Keratinocyte (primary cell): ENCODE measurements at regions not wholly inside any gene's neighbourhood (a gene's known extent, or its start where the extent isn't known, plus 50 kb on each side); places are given as distances from the start of the nearest gene placed in this dataset.

Source experiments
- DNase-seq: peaks from one replicate; pipeline ENCODE4 v3.0.0-alpha.2; 2011; ENCODE audit warnings: low read depth, missing footprints, low spot score
- FAIRE-seq: peaks from 2 replicates; lab custom pipeline; 2011; peaks lifted over from hg19 to GRCh38; lab: Jason Lieb, UNC
- H2AFZ ChIP-seq: 2 replicates; pipeline ENCODE4 v1.6.0; 2012; ENCODE audit warnings: low read length, control low read depth, inconsistent platforms; ENCODE audit not compliant: control insufficient read depth
- H3K27ac ChIP-seq: 2 replicates; pipeline ENCODE4 v1.5.1; 2011; ENCODE audit warnings: low read length; ENCODE audit not compliant: control insufficient read depth, insufficient read depth
- H3K27me3 ChIP-seq: 3 replicates; pipeline ENCODE4 v1.6.0; 2011; ENCODE audit warnings: low read length; ENCODE audit not compliant: control insufficient read depth, insufficient read depth; ENCODE audit errors: extremely low read depth
- H3K36me3 ChIP-seq, 2 experiments: 2 replicates in 1 of 2; 3 replicates in 1 of 2; pipeline ENCODE4 v1.5.1; 2011; ENCODE audit warnings: low read length in 2 of 2, mild to moderate bottlenecking in 1 of 2; ENCODE audit not compliant: control insufficient read depth in 2 of 2, insufficient read depth in 2 of 2; ENCODE audit errors: extremely low read depth in 1 of 2
- H3K4me1 ChIP-seq: 3 replicates; pipeline ENCODE4 v1.5.1; 2011; ENCODE audit warnings: low read length; ENCODE audit not compliant: control insufficient read depth, insufficient read depth; ENCODE audit errors: extremely low read depth
- H3K4me2 ChIP-seq: 3 replicates; pipeline ENCODE4 v1.6.0; 2011; ENCODE audit warnings: low read depth, low read length; ENCODE audit not compliant: control insufficient read depth, insufficient read depth; ENCODE audit errors: extremely low read depth
- H3K4me3 ChIP-seq, 3 experiments: fragments of 200-600 bp in 1 of 3; sonication (generic) in 1 of 3; 2 replicates in 2 of 3; 3 replicates in 1 of 3; pipeline ENCODE4 v1.5.1; 2011 to 2016; ENCODE audit warnings: low read length in 3 of 3, mild to moderate bottlenecking in 3 of 3, control low read depth in 2 of 3, inconsistent platforms in 1 of 3, low read depth in 1 of 3, mixed read lengths in 1 of 3, mixed run types in 1 of 3, moderate library complexity in 1 of 3; ENCODE audit not compliant: control insufficient read depth in 2 of 3, insufficient read depth in 2 of 3; ENCODE audit errors: extremely low read depth in 1 of 3
- H3K79me2 ChIP-seq: 2 replicates; pipeline ENCODE4 v1.6.0; 2012; ENCODE audit warnings: low read length; ENCODE audit not compliant: control insufficient read depth, insufficient read depth
- H3K9ac ChIP-seq: 3 replicates; pipeline ENCODE4 v1.6.0; 2011; ENCODE audit warnings: low read length; ENCODE audit not compliant: control insufficient read depth, insufficient read depth; ENCODE audit errors: extremely low read depth
- H3K9me1 ChIP-seq: 3 replicates; pipeline ENCODE4 v1.6.0; 2011; ENCODE audit warnings: low read length; ENCODE audit not compliant: control insufficient read depth, insufficient read depth; ENCODE audit errors: extremely low read depth
- H3K9me3 ChIP-seq: 2 replicates; pipeline ENCODE4 v1.5.1; 2012; ENCODE audit warnings: low read depth, low read length; ENCODE audit not compliant: control insufficient read depth
- H4K20me1 ChIP-seq: 3 replicates; pipeline ENCODE4 v1.6.0; 2011; ENCODE audit warnings: low read length; ENCODE audit not compliant: control insufficient read depth, insufficient read depth; ENCODE audit errors: extremely low read depth
- CTCF ChIP-seq, 3 experiments: IDR thresholded peaks in 1 of 3; conservative IDR thresholded peaks in 1 of 3; optimal IDR thresholded peaks in 1 of 3; 2 replicates in 2 of 3; 3 replicates in 1 of 3; pipeline versions ENCODE3 to v1.5.1; 2011; ENCODE audit warnings: low read length in 3 of 3, mild to moderate bottlenecking in 3 of 3, moderate library complexity in 2 of 3, control low read depth in 1 of 3, inconsistent platforms in 1 of 3; ENCODE audit not compliant: insufficient read depth in 2 of 3; ENCODE audit errors: extremely low read depth in 1 of 3
- EZH2 ChIP-seq: IDR thresholded peaks from one replicate; pipeline ENCODE4 v1.6.1; 2012; ENCODE audit warnings: inconsistent platforms, mild to moderate bottlenecking, low read length, moderate library complexity
- dilution Hi-C: fragments of 300-500 bp; cut with MboI; formaldehyde crosslinking; loops from one replicate; pipeline ENCODE4 v1.7.0; 2020; ENCODE audit warnings: low sequenced_read_pairs; ENCODE audit not compliant: extremely low pct_ligation_motif_present

- DNase-seq = no peak
- H2AFZ ChIP-seq = no peak overlapping the region
- H4K20me1 ChIP-seq = no peaks in the 10 kb centered on the region
- H3K4me3 ChIP-seq = no peak overlapping the region
- no peaks in the 10 kb centered on the region for H3K9me1 ChIP-seq
- no peak overlapping the region for H3K27ac ChIP-seq
- no peaks in the 10 kb centered on the region for H3K79me2 ChIP-seq
- FAIRE-seq = no peak
- no peaks in the 10 kb centered on the region for H3K9me3 ChIP-seq
- H3K27me3 ChIP-seq = no peaks in the 10 kb centered on the region
- TF ChIP-seq CTCF (optimal IDR thresholded peaks at IDR 0.05 in 1 of 3, IDR thresholded peaks at IDR 0.05 in 1 of 3, conservative IDR thresholded peaks at IDR 0.05 in 1 of 3; ENCODE audit: extremely low read depth in 1 of 3, insufficient read depth in 2 of 3, low read length in 3 of 3) (no peak), EZH2 (no peak)
- dilution Hi-C loops = no loop called here
- no peaks in the 10 kb centered on the region for H3K36me3 ChIP-seq
- no peak overlapping the region for H3K9ac ChIP-seq
- no peak overlapping the region for H3K4me2 ChIP-seq
- H3K4me1 ChIP-seq = peaks cover 11% of the 10 kb centered on the region
These were observed 80.3 kb upstream of the CCDC80 start for GRCh38 chr3:112721231-112721630.

- no peak for FAIRE-seq
- Histone ChIP-seq H3K36me3 (no peaks in the 10 kb centered on the region), H3K4me1 (peaks cover 11% of the 10 kb centered on the region), H3K4me2 (peak overlapping the region; percentile 64), H3K79me2 (no peaks in the 10 kb centered on the region), H3K9me3 (no peaks in the 10 kb centered on the region), H3K4me3 (no peak overlapping the region), H3K27me3 (no peaks in the 10 kb centered on the region), H3K9ac (no peak overlapping the region), H4K20me1 (no peaks in the 10 kb centered on the region), H3K27ac (no peak overlapping the region), H3K9me1 (no peaks in the 10 kb centered on the region), H2AFZ (peak overlapping the region; percentile 95)
- dilution Hi-C loops = no loop called here
- TF ChIP-seq CTCF (optimal IDR thresholded peaks at IDR 0.05 in 1 of 3, IDR thresholded peaks at IDR 0.05 in 1 of 3, conservative IDR thresholded peaks at IDR 0.05 in 1 of 3; ENCODE audit: extremely low read depth in 1 of 3, insufficient read depth in 2 of 3, low read length in 3 of 3) (no peak), EZH2 (no peak)
- DNase-seq = no peak
These were observed 78.0 kb upstream of the CCDC80 start for GRCh38 chr3:112718967-112719366.
